SK-N-SH treated with all-trans-retinoic acid at 6 μM for 48 hours (cell line): ENCODE measurements at regions not wholly inside any gene's neighbourhood (a gene's known extent, or its start where the extent isn't known, plus 50 kb on each side); places are given as distances from the start of the nearest gene placed in this dataset.

Experiments used
- ATAC-seq: fragments of 200-7000 bp; cut with Tn5 transposase; 3 replicates; pipeline ENCODE4 v1.9.1; 2020; ENCODE audit warnings: mild to moderate bottlenecking, moderate library complexity
- ARNTL ChIP-seq: fragments of 450-650 bp; formaldehyde crosslinking; IDR thresholded peaks from 2 replicates; pipeline ENCODE4 v1.5.0; 2020; ENCODE audit warnings: low read depth, mild to moderate bottlenecking, moderate library complexity, borderline replicate concordance
- BACH2 ChIP-seq: fragments of 250-450 bp; sonication (Bioruptor Pico); IDR thresholded peaks from 2 replicates; pipeline ENCODE4 v1.9.0; 2021; ENCODE audit warnings: mild to moderate bottlenecking, borderline replicate concordance
- CSDC2 ChIP-seq: fragments of 250-450 bp; sonication (Bioruptor Pico); IDR thresholded peaks from 2 replicates; pipeline ENCODE4 v1.5.0; 2020; ENCODE audit warnings: mild to moderate bottlenecking, moderate library complexity
- CSRNP3 ChIP-seq: fragments of 250-450 bp; sonication (Bioruptor Pico); IDR thresholded peaks from 2 replicates; pipeline ENCODE4 v1.5.1; 2021; ENCODE audit warnings: mild to moderate bottlenecking, moderate library complexity
- ESRRG ChIP-seq: fragments of 250-450 bp; sonication (Bioruptor Pico); IDR thresholded peaks from 2 replicates; pipeline ENCODE4 v1.6.1; 2021; ENCODE audit warnings: mild to moderate bottlenecking
- GLIS3 ChIP-seq: fragments of 250-450 bp; sonication (Bioruptor Pico); IDR thresholded peaks from 2 replicates; pipeline ENCODE4 v1.5.0; 2020; ENCODE audit warnings: mild to moderate bottlenecking, moderate library complexity
- ISL1 ChIP-seq: fragments of 250-450 bp; sonication (Bioruptor Pico); IDR thresholded peaks from 2 replicates; pipeline ENCODE4 v2.1.2; 2022; ENCODE audit warnings: mild to moderate bottlenecking, moderate library complexity
- OSR1 ChIP-seq: fragments of 250-450 bp; sonication (Bioruptor Pico); IDR thresholded peaks from 2 replicates; pipeline ENCODE4 v1.8.0; 2022; ENCODE audit warnings: moderate library complexity, mild to moderate bottlenecking, inconsistent platforms
- POU6F1 ChIP-seq: fragments of 250-450 bp; sonication (Bioruptor Pico); IDR thresholded peaks from 2 replicates; pipeline ENCODE4 v1.8.0; 2021; ENCODE audit warnings: low read depth, mild to moderate bottlenecking, moderate library complexity, borderline replicate concordance
- PPARA ChIP-seq: fragments of 250-450 bp; sonication (Bioruptor Pico); IDR thresholded peaks from 2 replicates; pipeline ENCODE4 v1.5.0; 2020; ENCODE audit warnings: mild to moderate bottlenecking, borderline replicate concordance
- RARB ChIP-seq: fragments of 250-450 bp; sonication (Bioruptor Pico); IDR thresholded peaks from 2 replicates; pipeline ENCODE4 v1.8.0; 2021; ENCODE audit warnings: mild to moderate bottlenecking, moderate library complexity
- SNAI2 ChIP-seq: fragments of 250-450 bp; sonication (Bioruptor Pico); IDR thresholded peaks from 2 replicates; pipeline ENCODE4 v1.5.0; 2020; ENCODE audit warnings: mild to moderate bottlenecking, moderate library complexity
- TCF4 ChIP-seq: fragments of 250-450 bp; sonication (Bioruptor Pico); IDR thresholded peaks from 2 replicates; pipeline ENCODE4 v1.8.0; 2021; ENCODE audit warnings: mild to moderate bottlenecking, moderate library complexity, borderline replicate concordance
- TOX ChIP-seq: fragments of 250-450 bp; sonication (Bioruptor Pico); IDR thresholded peaks from 2 replicates; pipeline ENCODE4 v1.8.0; 2021; ENCODE audit warnings: mild to moderate bottlenecking, moderate library complexity, borderline replicate concordance
- ZC3H10 ChIP-seq: fragments of 250-450 bp; sonication (Bioruptor Pico); IDR thresholded peaks from 2 replicates; pipeline ENCODE4 v1.5.1; 2021; ENCODE audit warnings: mild to moderate bottlenecking, moderate library complexity
- ZFP3 ChIP-seq: fragments of 250-450 bp; sonication (Bioruptor Pico); IDR thresholded peaks from 2 replicates; pipeline ENCODE4 v1.5.0; 2020; ENCODE audit warnings: mild to moderate bottlenecking, moderate library complexity
- ZFP30 ChIP-seq: fragments of 450-650 bp; formaldehyde crosslinking; IDR thresholded peaks from 2 replicates; pipeline ENCODE4 v1.5.0; 2022; ENCODE audit warnings: mild to moderate bottlenecking, moderate library complexity
- ZNF565 ChIP-seq: fragments of 450-650 bp; formaldehyde crosslinking; conservative IDR thresholded peaks from 2 replicates; pipeline ENCODE4 v1.5.0; 2020; ENCODE audit warnings: low read depth, mild to moderate bottlenecking, moderate library complexity
- ZNF70 ChIP-seq: fragments of 450-650 bp; formaldehyde crosslinking; IDR thresholded peaks from 2 replicates; pipeline ENCODE4 v1.5.0; 2020; ENCODE audit warnings: mild to moderate bottlenecking, moderate library complexity
- ZNF8 ChIP-seq: fragments of 450-650 bp; formaldehyde crosslinking; IDR thresholded peaks from 2 replicates; pipeline ENCODE4 v1.5.0; 2020; ENCODE audit warnings: mild to moderate bottlenecking, moderate library complexity
- TF ChIP-seq, protein P1 (sequence below): fragments of 250-450 bp; sonication (Bioruptor Pico); IDR thresholded peaks from 2 replicates; pipeline ENCODE4 v1.5.0; 2020; ENCODE audit warnings: mild to moderate bottlenecking, moderate library complexity
- TF ChIP-seq, protein P2 (sequence below): fragments of 250-450 bp; sonication (Bioruptor Pico); IDR thresholded peaks from 2 replicates; pipeline ENCODE4 v1.8.0; 2020; ENCODE audit warnings: mild to moderate bottlenecking, moderate library complexity, borderline replicate concordance

DNA sequence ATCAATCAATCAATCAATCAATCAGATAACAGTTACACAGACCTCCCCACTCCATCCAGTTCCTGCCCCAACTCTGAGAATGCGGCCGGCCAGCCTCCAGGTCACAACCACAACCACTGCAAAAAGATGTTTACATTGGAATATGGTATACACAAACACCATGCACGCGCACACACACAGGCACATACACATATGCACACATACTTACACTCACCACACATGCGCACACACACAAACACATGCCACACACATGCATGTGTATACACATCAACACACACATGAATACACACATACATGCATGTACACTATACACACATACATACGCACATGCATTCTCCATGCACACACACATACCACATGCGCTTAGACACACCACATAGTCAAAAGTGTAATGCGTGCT is 131.1 kb downstream of the PXDC1 start:
- TF ChIP-seq ZNF70 (CRISPR knock-in tag) = no peak
- TF ChIP-seq CSDC2 (CRISPR knock-in tag) = no peak
- no peak for TF ChIP-seq ARNTL (CRISPR knock-in tag)
- TF ChIP-seq OSR1 (CRISPR knock-in tag) = no peak
- TF ChIP-seq ISL1 (CRISPR knock-in tag) = no peak
- TF ChIP-seq PPARA (CRISPR knock-in tag) = no peak
- no peak for TF ChIP-seq ESRRG (CRISPR knock-in tag)
- TF ChIP-seq SNAI2 = no peak
- no peak for TF ChIP-seq TCF4
- no peak for TF ChIP-seq BACH2 (CRISPR knock-in tag)
- TF ChIP-seq, protein P1, sequence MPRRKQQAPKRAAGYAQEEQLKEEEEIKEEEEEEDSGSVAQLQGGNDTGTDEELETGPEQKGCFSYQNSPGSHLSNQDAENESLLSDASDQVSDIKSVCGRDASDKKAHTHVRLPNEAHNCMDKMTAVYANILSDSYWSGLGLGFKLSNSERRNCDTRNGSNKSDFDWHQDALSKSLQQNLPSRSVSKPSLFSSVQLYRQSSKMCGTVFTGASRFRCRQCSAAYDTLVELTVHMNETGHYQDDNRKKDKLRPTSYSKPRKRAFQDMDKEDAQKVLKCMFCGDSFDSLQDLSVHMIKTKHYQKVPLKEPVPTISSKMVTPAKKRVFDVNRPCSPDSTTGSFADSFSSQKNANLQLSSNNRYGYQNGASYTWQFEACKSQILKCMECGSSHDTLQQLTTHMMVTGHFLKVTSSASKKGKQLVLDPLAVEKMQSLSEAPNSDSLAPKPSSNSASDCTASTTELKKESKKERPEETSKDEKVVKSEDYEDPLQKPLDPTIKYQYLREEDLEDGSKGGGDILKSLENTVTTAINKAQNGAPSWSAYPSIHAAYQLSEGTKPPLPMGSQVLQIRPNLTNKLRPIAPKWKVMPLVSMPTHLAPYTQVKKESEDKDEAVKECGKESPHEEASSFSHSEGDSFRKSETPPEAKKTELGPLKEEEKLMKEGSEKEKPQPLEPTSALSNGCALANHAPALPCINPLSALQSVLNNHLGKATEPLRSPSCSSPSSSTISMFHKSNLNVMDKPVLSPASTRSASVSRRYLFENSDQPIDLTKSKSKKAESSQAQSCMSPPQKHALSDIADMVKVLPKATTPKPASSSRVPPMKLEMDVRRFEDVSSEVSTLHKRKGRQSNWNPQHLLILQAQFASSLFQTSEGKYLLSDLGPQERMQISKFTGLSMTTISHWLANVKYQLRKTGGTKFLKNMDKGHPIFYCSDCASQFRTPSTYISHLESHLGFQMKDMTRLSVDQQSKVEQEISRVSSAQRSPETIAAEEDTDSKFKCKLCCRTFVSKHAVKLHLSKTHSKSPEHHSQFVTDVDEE (CRISPR knock-in tag) = no peak
- TF ChIP-seq ZNF565 = no peak
- TF ChIP-seq, all 23 proteins: peak for 0
- no peak for ATAC-seq

- TF ChIP-seq ESRRG (CRISPR knock-in tag) (no peak), BACH2 (CRISPR knock-in tag) (no peak), ZNF565 (no peak), CSRNP3 (CRISPR knock-in tag) (no peak), ARNTL (CRISPR knock-in tag) (no peak), ISL1 (CRISPR knock-in tag) (no peak), ZC3H10 (CRISPR knock-in tag) (no peak), PPARA (CRISPR knock-in tag) (no peak), TCF4 (no peak), ZFP30 (CRISPR knock-in tag) (no peak), ZNF70 (CRISPR knock-in tag) (no peak), RARB (CRISPR knock-in tag) (no peak), ZFP3 (no peak), CSDC2 (CRISPR knock-in tag) (no peak), ZNF8 (CRISPR knock-in tag) (no peak), GLIS3 (CRISPR knock-in tag) (no peak), POU6F1 (CRISPR knock-in tag) (no peak), TOX (CRISPR knock-in tag) (no peak), SNAI2 (no peak)
- TF ChIP-seq, protein P2, sequence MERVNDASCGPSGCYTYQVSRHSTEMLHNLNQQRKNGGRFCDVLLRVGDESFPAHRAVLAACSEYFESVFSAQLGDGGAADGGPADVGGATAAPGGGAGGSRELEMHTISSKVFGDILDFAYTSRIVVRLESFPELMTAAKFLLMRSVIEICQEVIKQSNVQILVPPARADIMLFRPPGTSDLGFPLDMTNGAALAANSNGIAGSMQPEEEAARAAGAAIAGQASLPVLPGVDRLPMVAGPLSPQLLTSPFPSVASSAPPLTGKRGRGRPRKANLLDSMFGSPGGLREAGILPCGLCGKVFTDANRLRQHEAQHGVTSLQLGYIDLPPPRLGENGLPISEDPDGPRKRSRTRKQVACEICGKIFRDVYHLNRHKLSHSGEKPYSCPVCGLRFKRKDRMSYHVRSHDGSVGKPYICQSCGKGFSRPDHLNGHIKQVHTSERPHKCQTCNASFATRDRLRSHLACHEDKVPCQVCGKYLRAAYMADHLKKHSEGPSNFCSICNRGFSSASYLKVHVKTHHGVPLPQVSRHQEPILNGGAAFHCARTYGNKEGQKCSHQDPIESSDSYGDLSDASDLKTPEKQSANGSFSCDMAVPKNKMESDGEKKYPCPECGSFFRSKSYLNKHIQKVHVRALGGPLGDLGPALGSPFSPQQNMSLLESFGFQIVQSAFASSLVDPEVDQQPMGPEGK (CRISPR knock-in tag) = no peak
- TF ChIP-seq, all 23 proteins: peak for 0
- ATAC-seq = no peak
Observed at GRCh38 chr6:3619800-3620199, 131.7 kb downstream of the PXDC1 start.

- no peak for ATAC-seq
- TF ChIP-seq SNAI2 (no peak), BACH2 (CRISPR knock-in tag) (no peak), ZFP3 (no peak), ARNTL (CRISPR knock-in tag) (no peak), RARB (CRISPR knock-in tag) (no peak), TCF4 (no peak), PPARA (CRISPR knock-in tag) (no peak), CSDC2 (CRISPR knock-in tag) (no peak), ZC3H10 (CRISPR knock-in tag) (no peak), TOX (CRISPR knock-in tag) (no peak), ESRRG (CRISPR knock-in tag) (no peak), ZFP30 (CRISPR knock-in tag) (no peak), POU6F1 (CRISPR knock-in tag) (no peak)
- TF ChIP-seq, protein P1 (CRISPR knock-in tag) = no peak
- TF ChIP-seq, protein P2 (CRISPR knock-in tag) = no peak
Observed at GRCh38 chr6:3619201-3619600, 132.3 kb downstream of the PXDC1 start.
